ENCODE measurements at regions not wholly inside any gene's neighbourhood (a gene's known extent, or its start where the extent isn't known, plus 50 kb on each side); places are given as distances from the start of the nearest gene placed in this dataset.
A peak's percentile ranks its signal among the peaks of the same experiment; 100 is the strongest.

DNA sequence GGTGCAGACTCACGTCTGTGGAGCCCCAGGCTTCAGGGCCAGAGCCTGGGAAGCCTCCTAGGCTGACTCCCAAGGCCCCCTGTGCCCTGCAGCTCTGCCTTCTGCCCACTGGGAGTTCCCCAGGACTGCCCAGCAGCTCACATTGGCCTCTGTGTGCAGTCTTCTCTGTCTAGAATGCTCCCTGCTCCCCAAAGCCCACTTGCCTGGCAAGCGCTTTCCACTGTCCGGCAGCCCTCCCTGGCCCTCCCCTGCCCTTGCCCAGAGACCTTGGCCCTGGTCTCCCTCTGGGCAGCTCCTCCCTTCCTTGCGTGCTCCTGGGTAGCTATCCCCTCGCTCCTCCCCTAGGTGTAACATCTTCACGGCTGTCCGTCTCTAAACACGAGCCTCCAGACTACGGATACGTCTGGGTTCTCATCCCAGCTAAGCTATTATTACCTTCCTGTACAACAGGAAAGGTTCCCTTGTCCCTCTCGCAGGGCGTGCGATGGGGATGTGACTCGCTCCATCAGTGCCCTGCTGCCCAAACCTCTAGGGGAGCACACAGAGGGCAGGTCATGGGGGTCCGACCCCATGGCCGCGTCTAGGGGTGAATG is 325.5 kb upstream of the RTL1 start:
- TF ChIP-seq, protein P1, sequence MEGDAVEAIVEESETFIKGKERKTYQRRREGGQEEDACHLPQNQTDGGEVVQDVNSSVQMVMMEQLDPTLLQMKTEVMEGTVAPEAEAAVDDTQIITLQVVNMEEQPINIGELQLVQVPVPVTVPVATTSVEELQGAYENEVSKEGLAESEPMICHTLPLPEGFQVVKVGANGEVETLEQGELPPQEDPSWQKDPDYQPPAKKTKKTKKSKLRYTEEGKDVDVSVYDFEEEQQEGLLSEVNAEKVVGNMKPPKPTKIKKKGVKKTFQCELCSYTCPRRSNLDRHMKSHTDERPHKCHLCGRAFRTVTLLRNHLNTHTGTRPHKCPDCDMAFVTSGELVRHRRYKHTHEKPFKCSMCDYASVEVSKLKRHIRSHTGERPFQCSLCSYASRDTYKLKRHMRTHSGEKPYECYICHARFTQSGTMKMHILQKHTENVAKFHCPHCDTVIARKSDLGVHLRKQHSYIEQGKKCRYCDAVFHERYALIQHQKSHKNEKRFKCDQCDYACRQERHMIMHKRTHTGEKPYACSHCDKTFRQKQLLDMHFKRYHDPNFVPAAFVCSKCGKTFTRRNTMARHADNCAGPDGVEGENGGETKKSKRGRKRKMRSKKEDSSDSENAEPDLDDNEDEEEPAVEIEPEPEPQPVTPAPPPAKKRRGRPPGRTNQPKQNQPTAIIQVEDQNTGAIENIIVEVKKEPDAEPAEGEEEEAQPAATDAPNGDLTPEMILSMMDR (IDR thresholded peaks at IDR 0.05) = peak in 1 of 3 experiments; percentile 5
- TF ChIP-seq POLR2A (IDR thresholded peaks at IDR 0.05) = no peak
- no peak for TF ChIP-seq POLR2AphosphoS5 (IDR thresholded peaks at IDR 0.05; ENCODE audit: insufficient read depth in 1 of 2, low read depth in 1 of 2)

Measured in vagina (tissue), 2 donors.